ENCODE measurements at regions not wholly inside any gene's neighbourhood (a gene's known extent, or its start where the extent isn't known, plus 50 kb on each side); places are given as distances from the start of the nearest gene placed in this dataset.

DNA sequence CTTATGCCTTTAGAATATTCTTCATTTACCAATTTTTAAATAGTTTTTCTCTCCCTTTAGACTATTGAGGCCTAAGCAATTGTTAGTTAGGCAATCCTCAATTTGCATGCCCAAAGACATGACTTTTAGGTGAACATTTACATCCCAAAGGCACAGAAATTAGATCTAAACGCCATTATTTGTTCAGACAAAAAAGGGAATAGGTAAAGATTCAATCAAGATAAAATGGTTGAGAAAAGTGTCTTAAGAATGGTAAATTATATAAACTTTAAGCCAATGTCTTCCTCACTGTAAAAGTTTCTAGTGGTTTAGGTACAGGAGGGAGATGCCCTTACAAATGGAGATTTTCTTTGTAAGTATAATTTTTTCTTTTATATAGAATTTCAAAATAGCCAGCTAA is 50.2 kb upstream of the MME start:
- Mint-ChIP-seq H3K27ac (no peak overlapping the region), H3K4me3 (no peak overlapping the region), H3K9me3 (peaks cover 3% of the 10 kb centered on the region), H3K27me3 (no peaks in the 10 kb centered on the region), H3K36me3 (no peaks in the 10 kb centered on the region), H3K4me1 (no peaks in the 10 kb centered on the region)

DNA sequence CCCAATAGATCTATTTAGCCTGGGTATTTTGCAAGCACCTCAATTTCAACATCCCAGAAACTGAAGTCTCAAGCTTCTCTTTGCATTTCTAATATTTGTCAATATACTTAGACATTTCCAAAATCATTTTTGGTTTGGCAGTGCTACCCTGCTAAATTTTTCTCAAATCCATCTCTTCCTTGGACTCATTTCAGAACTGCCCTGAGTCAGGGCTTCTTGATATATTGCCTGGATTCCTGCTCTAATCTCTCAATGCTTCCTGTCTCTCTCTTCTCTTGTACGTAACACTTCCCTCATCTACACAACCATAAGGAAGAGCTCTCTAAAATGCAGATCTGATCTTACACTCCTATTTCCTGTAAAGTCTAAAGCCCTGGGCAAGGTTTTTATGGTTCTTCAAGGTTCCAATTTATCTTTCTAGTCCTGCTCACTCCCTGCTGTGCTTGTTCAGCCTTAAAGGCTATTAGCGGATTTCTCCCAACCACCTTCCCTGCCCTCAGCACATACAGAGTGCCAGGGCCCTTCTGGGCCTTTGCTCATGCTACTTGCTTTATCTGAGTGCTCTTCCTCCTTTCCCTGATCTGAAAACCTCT is 53.0 kb upstream of the MME start:
- no peaks in the 10 kb centered on the region for H3K27me3 Mint-ChIP-seq
- H3K4me1 Mint-ChIP-seq: no peaks in the 10 kb centered on the region
- H3K27ac Mint-ChIP-seq: no peak overlapping the region
- H3K36me3 Mint-ChIP-seq: no peaks in the 10 kb centered on the region
- H3K9me3 Mint-ChIP-seq: peaks cover 3% of the 10 kb centered on the region
- no peak overlapping the region for H3K4me3 Mint-ChIP-seq

DNA sequence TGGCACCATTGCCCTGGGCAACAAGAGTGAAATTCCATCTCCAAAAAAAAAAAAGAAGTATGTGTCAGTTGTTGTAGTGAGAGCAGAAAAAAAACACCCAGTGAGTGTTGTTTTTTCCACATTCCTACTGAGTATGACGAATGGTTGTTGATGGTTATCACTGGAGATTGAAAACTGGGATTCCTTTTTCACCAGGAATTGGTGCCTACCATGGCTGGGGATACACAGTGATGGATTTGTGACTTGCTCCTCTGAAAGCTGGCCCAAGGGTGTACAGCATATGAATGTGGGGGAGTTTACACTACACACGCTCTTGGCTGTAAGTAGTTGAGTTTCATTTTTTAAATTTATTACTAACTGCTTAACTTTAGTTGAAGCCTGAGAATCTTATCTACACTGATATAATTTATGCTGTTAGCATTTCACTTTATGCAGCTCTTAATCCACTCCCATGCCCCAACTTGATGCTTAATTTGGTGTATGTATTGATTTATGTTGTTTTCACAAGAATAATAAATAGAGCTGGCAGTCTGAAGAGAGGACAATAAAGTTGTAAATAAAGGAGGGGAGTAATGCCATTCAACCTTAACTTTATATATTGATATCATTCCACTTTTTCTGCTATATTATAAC is 56.0 kb upstream of the MME start:
- H3K4me3 Mint-ChIP-seq: no peak overlapping the region
- no peak overlapping the region for H3K27ac Mint-ChIP-seq
- no peaks in the 10 kb centered on the region for H3K4me1 Mint-ChIP-seq
- H3K36me3 Mint-ChIP-seq: no peaks in the 10 kb centered on the region
- peaks cover 3% of the 10 kb centered on the region for H3K9me3 Mint-ChIP-seq
- H3K27me3 Mint-ChIP-seq: no peaks in the 10 kb centered on the region

DNA sequence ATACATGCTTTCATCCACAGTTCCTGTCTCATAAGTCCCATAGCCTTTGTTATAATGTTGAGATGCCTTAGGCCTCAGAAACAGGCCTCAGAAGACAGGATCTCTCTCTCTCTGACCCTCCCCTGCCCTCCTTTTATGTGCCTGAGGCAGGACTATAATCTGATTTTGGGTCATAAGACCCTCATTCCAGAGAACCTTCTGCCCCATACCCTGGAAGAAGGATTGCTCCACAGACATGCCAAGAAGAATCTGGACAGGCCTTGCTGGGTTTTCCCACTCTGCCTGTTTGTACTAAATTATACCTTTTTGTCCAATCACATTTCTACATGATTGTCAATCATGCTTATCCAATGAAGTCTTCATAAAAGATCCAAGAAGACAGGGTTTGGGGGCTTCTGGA is 57.2 kb upstream of the MME start:
- no peak overlapping the region for H3K27ac Mint-ChIP-seq
- H3K4me1 Mint-ChIP-seq: no peaks in the 10 kb centered on the region
- H3K27me3 Mint-ChIP-seq: no peaks in the 10 kb centered on the region
- no peaks in the 10 kb centered on the region for H3K9me3 Mint-ChIP-seq
- no peak overlapping the region for H3K4me3 Mint-ChIP-seq
- no peaks in the 10 kb centered on the region for H3K36me3 Mint-ChIP-seq

DNA sequence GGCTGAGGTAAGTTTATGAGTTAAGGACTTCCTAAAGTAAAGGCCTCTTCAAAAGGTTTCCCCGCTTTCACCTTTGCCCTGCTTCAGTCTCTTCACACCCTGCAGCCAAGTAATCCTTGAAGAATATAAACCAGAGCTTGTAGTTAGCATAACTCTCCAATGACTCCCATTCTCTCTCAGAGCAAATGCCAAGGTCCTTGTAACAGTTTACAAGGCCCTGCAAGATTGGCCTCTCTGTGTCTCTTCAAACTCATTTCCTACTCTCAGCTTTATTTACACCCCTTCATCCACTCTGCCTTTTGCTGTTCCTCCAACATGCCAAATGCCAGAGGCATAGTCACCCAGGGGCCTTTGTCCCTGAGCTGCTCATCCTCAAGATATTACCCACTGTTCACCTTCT is 60.5 kb upstream of the MME start:
- Mint-ChIP-seq H3K9me3 (no peaks in the 10 kb centered on the region), H3K36me3 (no peaks in the 10 kb centered on the region), H3K27ac (no peak overlapping the region), H3K4me3 (no peak overlapping the region), H3K27me3 (no peaks in the 10 kb centered on the region), H3K4me1 (no peaks in the 10 kb centered on the region)

DNA sequence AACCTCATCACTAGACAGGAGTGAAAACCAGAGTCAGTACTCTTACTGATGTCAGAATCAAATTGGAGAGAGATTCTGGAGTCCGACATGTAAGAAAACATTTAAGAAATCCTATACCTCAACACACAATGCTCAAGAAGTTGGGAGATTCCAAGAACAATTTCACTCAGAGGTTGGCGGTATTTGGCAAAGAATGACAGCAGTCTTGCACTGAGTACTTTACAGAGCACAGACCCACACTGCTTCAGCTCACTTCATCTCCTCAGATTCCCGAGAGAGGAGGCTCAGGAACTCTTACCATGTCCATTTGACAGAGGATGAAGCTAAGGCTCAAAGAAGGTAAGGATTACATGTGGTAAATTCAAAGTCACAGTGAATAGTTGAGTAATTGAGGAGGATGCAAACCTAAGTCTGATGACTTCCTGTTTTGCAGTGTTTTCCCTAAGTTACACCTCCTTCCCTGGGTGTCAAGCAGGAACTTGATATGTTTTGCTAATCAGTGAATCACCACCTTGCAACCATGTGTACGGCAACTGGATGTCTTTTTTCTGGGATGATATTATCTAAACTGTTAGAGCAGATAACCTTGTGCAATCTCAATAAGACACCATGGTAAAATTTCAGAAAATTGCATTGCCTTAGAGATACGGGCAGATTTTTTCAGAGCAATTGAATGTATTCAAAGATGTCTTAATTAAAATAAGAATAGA is 61.3 kb upstream of the MME start:
- H3K36me3 Mint-ChIP-seq: no peaks in the 10 kb centered on the region
- H3K4me3 Mint-ChIP-seq: no peak overlapping the region
- no peaks in the 10 kb centered on the region for H3K4me1 Mint-ChIP-seq
- H3K9me3 Mint-ChIP-seq: no peaks in the 10 kb centered on the region
- no peak overlapping the region for H3K27ac Mint-ChIP-seq
- no peaks in the 10 kb centered on the region for H3K27me3 Mint-ChIP-seq

DNA sequence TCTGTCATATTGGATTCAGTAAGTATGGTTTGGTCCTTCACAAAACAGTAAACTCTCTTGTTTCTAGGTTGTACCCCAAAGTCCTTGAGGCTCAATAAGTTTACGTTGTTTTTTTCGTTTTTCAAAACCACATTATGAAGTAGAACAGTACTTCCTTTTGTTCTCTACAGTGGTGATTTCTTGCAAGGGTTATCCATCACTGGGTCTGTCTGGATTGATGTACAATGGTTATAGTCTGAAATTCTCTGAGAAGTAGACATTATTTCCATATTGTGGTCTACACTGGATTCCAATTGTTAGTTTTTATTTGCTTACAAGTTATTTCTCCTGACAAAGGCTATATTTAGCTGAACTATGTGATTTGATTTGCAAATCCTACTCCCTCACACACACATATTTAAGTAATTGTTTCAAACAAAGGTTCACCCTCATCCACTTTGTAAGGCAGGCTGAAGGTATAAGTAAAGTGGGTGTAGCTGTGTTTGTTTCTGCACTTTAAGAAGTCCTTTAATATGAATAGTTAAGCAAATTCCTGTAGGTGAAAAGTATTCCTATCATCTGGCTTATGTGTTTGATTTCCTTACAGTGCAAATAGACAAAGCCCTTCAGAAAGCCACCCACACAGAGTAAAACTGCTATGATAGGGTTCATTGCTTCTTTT is 64.2 kb upstream of the MME start:
- Mint-ChIP-seq H3K4me3 (no peak overlapping the region), H3K27me3 (no peaks in the 10 kb centered on the region), H3K9me3 (peaks cover 4% of the 10 kb centered on the region), H3K27ac (no peak overlapping the region), H3K4me1 (no peaks in the 10 kb centered on the region), H3K36me3 (no peaks in the 10 kb centered on the region)

DNA sequence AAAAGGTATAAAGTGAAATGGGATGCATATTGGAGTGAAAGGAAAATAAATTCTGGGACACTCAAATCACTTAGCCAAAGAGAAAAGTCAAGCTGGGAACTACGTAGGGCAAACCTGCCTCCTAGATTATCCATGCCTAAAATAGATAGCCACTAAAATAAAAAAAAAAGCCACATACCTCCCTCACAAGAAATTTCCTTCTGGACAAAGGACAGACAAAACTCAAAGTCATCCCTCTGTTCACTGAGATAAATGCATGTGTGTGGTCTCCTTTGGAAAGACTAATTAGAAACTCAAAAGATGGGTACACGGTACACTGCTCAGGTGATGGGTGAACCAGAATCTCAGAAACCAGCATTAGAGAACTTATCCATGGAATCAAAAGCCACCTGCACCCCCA is 65.2 kb upstream of the MME start:
- Mint-ChIP-seq H3K4me1 (no peaks in the 10 kb centered on the region), H3K27ac (no peak overlapping the region), H3K4me3 (no peak overlapping the region), H3K36me3 (no peaks in the 10 kb centered on the region), H3K27me3 (no peaks in the 10 kb centered on the region), H3K9me3 (peaks cover 4% of the 10 kb centered on the region)

DNA sequence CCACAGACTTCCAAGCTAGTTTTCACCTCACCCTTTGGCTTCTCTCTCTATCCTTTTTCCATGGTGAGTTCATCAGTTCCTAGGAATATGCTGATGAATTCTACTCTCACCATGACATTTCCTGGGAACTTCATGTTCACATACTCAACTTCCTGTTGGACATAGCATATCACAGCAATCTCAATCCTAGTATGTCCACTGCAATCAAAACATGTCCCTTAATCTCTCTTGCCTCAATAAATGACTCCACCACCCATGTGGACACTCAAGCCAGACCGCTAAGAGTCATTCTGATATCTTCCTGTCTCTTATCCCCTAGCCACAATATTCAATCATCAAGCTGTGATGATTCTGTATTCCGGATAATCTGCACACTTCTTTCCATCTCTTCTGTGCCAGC is 66.7 kb upstream of the MME start:
- H3K36me3 Mint-ChIP-seq: no peaks in the 10 kb centered on the region
- H3K4me1 Mint-ChIP-seq: no peaks in the 10 kb centered on the region
- H3K27me3 Mint-ChIP-seq: no peaks in the 10 kb centered on the region
- H3K9me3 Mint-ChIP-seq: peaks cover 4% of the 10 kb centered on the region
- no peak overlapping the region for H3K4me3 Mint-ChIP-seq
- no peak overlapping the region for H3K27ac Mint-ChIP-seq

DNA sequence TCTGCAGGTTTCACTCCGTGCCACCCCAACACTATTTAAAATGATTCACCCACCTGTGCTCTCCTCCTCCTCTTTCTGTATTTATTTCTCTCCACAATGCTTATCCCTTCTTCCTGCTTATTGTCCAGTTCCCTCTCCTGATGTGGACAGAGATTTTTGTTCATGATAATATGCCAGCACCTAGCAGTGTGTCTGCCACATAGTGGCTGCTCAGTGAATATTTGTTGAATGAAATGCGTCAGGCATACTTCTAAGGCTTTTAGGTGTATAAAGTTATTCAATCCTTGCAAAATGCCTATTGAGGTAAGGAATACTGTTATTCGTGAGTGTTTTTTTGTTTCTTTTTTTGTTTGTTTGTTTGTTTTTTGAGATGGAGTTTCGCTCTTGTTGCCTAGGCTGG is 67.5 kb upstream of the MME start:
- Mint-ChIP-seq H3K27me3 (no peaks in the 10 kb centered on the region), H3K4me1 (no peaks in the 10 kb centered on the region), H3K9me3 (peaks cover 4% of the 10 kb centered on the region), H3K4me3 (no peak overlapping the region), H3K27ac (peak overlapping the region; percentile 38), H3K36me3 (no peaks in the 10 kb centered on the region)

DNA sequence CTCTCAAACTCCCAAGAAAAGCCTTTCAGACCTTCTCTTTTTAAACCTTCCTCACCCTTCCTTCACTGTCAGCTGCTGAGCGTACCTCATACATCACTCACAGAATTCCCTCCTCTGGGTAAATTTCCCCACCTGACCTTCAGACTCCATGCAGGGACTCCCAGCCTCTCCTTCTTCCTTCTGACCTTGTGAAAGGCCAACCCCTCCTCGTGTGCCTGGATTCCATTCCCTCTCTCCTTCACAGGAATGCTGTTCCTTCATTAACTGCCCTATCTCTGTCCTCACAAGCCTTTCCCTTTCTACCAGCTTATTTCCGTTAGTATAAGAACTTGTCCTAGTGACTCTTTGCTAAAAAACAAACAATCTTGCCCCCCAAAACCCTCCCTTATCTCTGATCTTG is 69.7 kb upstream of the MME start:
- no peaks in the 10 kb centered on the region for H3K36me3 Mint-ChIP-seq
- no peaks in the 10 kb centered on the region for H3K4me1 Mint-ChIP-seq
- no peak overlapping the region for H3K4me3 Mint-ChIP-seq
- H3K9me3 Mint-ChIP-seq: peaks cover 4% of the 10 kb centered on the region
- no peak overlapping the region for H3K27ac Mint-ChIP-seq
- no peaks in the 10 kb centered on the region for H3K27me3 Mint-ChIP-seq

DNA sequence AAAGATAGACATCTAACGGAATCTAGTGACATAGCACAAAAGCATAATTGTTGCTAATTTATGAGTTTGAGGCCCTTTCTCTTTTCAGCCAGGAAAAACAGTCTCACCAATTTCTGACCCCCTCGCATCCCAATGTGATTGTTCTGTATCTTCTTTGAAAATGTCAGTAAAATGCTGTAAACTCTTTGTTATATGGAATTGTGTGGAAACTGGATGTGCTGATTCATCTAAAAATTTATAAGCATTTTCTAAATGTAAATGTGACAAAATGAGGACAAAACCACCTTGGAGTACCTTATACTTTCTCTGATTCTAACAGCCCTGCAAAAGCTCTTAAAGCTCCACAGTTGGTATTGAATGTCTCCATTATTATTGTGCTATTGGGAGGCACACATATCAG is 70.9 kb upstream of the MME start:
- Mint-ChIP-seq H3K27ac (no peak overlapping the region), H3K27me3 (no peaks in the 10 kb centered on the region), H3K4me1 (no peaks in the 10 kb centered on the region), H3K9me3 (peaks cover 4% of the 10 kb centered on the region), H3K36me3 (no peaks in the 10 kb centered on the region), H3K4me3 (no peak overlapping the region)

DNA sequence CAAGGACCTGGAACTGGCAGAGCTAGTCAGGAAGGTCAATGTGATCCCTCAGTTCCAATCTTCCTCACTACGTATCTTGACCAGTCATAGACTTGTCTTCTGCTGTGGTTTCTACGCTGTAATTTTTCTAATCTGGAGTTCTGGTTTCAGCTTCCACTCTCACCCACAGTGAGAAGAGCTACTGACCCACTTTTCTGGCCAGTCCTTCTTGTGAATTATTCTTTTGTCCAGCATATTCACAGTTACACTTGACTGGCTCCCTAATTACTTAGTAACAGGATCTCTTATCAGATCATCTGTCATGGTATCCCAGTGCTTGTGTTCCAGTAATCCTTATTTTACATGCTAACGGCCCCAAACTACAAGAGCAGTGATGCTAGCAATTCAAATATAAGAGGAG is 72.4 kb upstream of the MME start:
- Mint-ChIP-seq H3K27ac (no peak overlapping the region), H3K27me3 (no peaks in the 10 kb centered on the region), H3K4me3 (no peak overlapping the region), H3K9me3 (peaks cover 4% of the 10 kb centered on the region), H3K4me1 (no peaks in the 10 kb centered on the region), H3K36me3 (no peaks in the 10 kb centered on the region)

DNA sequence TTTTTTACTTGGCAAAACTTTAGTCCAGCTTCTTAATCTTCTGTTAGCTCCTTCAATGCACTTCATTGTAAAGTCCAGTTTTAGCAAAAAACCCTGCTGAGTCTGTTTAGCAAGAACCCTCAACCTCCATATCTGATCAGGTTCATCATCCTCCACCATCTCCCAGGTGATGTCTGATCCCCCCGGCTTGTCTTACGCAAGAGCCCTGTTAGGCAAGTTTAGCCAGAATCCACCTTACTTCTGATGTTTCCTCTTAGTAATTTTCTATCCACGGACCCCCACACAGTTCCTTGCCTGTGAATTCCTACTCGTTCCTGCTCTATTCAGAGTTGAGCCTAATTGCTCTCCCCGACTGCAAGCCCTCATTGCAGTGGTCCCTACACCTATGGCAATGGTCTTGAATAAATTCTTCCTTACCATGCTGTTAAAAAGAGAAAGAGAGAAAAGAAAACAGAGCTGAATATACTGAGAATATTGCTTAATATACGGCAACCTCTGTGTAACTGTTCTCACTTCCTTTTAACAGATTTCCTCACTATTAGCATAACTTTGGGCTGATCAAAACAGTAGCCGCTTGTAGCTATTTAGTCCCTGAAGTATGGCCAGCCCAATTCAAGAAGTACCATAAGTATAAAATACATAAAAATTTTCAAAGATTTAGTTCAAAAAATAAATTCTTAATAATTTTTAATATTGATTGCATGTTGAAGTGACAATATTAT is 78.7 kb upstream of the MME start:
- H3K27ac Mint-ChIP-seq: no peak overlapping the region
- H3K9me3 Mint-ChIP-seq: no peaks in the 10 kb centered on the region
- H3K4me1 Mint-ChIP-seq: no peaks in the 10 kb centered on the region
- no peaks in the 10 kb centered on the region for H3K36me3 Mint-ChIP-seq
- no peak overlapping the region for H3K4me3 Mint-ChIP-seq
- H3K27me3 Mint-ChIP-seq: no peaks in the 10 kb centered on the region

DNA sequence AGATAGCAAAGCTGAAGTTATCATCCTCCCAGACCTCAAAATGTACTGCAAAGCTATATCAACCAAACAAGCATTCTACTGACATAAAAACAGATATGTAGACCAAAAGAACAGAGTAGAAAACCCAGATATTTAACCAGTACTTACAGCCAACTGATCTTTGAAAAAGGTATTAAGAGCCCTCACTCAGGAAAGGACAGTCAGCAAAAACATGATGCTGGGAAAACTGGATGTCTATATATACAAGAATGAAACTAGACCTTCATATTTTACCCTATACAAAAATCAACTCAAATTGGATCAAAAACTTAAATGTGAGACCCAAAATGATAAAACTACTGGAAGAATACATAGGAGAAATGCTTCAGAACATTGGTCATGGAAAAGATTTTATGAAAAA is 87.5 kb upstream of the MME start:
- H3K36me3 Mint-ChIP-seq: no peaks in the 10 kb centered on the region
- H3K9me3 Mint-ChIP-seq: no peaks in the 10 kb centered on the region
- H3K27me3 Mint-ChIP-seq: no peaks in the 10 kb centered on the region
- no peak overlapping the region for H3K4me3 Mint-ChIP-seq
- no peak overlapping the region for H3K27ac Mint-ChIP-seq
- H3K4me1 Mint-ChIP-seq: no peaks in the 10 kb centered on the region

DNA sequence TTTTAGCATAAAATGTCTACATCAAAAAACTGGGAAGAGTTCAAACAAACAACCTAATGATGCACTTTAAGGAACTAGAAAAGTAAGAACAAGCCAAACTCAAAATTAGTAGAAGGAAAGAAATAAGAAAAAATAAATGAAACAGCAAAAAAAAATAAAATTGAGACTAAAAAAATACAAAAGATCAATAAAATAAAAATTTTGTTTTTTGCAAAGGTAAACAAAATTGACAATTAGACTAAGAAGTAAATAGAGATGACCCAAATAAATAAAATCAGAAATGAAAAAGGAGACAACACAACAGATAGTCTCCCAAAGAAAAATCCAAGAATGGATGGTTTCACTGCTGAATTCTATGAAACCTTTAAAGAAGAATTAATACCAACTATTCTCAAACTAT is 89.6 kb upstream of the MME start:
- Mint-ChIP-seq H3K27ac (no peak overlapping the region), H3K27me3 (no peaks in the 10 kb centered on the region), H3K36me3 (no peaks in the 10 kb centered on the region), H3K4me1 (no peaks in the 10 kb centered on the region), H3K9me3 (no peaks in the 10 kb centered on the region), H3K4me3 (no peak overlapping the region)
